HCT116 (cell line): ENCODE measurements at regions not wholly inside any gene's neighbourhood (a gene's known extent, or its start where the extent isn't known, plus 50 kb on each side); places are given as distances from the start of the nearest gene placed in this dataset.
A peak's percentile ranks its signal among the peaks of the same experiment; 100 is the strongest.

ENCODE experiments used
- ATAC-seq: fragments of 200-7000 bp; cut with Tn5 transposase; 2 replicates; pipeline ENCODE4 v1.9.1; 2020; ENCODE audit warnings: mild to moderate bottlenecking, moderate library complexity
- BruUV-seq: library from RNA; stranded (reverse); fragments of 400-500 nt; replicated peaks from 2 replicates; lab custom pipeline; 2021; lab: Mats Ljungman, UMichigan
- CTCF ChIA-PET: fragments of 300-600 bp; sonication (Branson Sonifier 250); formaldehyde crosslinking; loops from one replicate; lab custom pipeline; 2021; ENCODE audit warnings: antibody characterized with exemption; lab: Charles Lee
- POLR2A ChIA-PET: fragments of 300-600, 350-600 bp; sonication (Branson Sonifier 250); formaldehyde crosslinking; loops from one replicate; lab custom pipeline; 2021; ENCODE audit warnings: antibody characterized with exemption; lab: Charles Lee
- RAD21 ChIA-PET, 2 experiments: fragments of 300-600 bp; sonication (Branson Sonifier 250); formaldehyde crosslinking; loops; one replicate each; lab custom pipeline; 2023; ENCODE audit warnings: low total read pairs in 2 of 2; ENCODE audit not compliant: uncharacterized antibody in 2 of 2, unreplicated experiment in 2 of 2, low non-redundant PET in 1 of 2; lab: Charles Lee
- DNase-seq: peaks from one replicate; pipeline ENCODE4 v3.0.0-alpha.2; 2010; ENCODE audit warnings: low read depth, low spot score
- H2AFZ ChIP-seq: fragments of 200-600 bp; shearing (Covaris generic), sonication (generic); 2 replicates; pipeline ENCODE4 v1.6.1; 2017; ENCODE audit warnings: low read depth, mixed run types, mixed read lengths, antibody characterized with exemption, low read length; ENCODE audit not compliant: poor library complexity, severe bottlenecking
- H3K27ac ChIP-seq: 2 replicates; pipeline ENCODE4 v1.5.1; 2012; ENCODE audit warnings: low read depth, low read length
- H3K27me3 ChIP-seq: fragments of 200-600 bp; sonication (generic); 2 replicates; pipeline ENCODE4 v1.6.1; 2016; ENCODE audit warnings: mixed run types, low read length, mixed read lengths; ENCODE audit not compliant: insufficient read depth
- H3K36me3 ChIP-seq, 2 experiments: fragments of 200-500 bp in 1 of 2; fragments of 200-600 bp in 1 of 2; sonication (Bioruptor generic) in 1 of 2; sonication (generic) in 1 of 2; 2 replicates each; pipeline versions ENCODE4 v1.5.1 to v1.6.1; 2014 to 2016; ENCODE audit warnings: low read length in 2 of 2, inconsistent platforms in 1 of 2, mixed read lengths in 1 of 2, mixed run types in 1 of 2; ENCODE audit not compliant: insufficient read depth in 2 of 2, control insufficient read depth in 1 of 2
- H3K4me1 ChIP-seq, 2 experiments: fragments of 200-600 bp in 1 of 2; sonication (generic) in 1 of 2; 2 replicates each; pipeline versions ENCODE4 v1.5.1 to v1.6.1; 2012 to 2017; ENCODE audit warnings: low read length in 2 of 2, inconsistent platforms in 1 of 2, mild to moderate bottlenecking in 1 of 2, mixed read lengths in 1 of 2, mixed run types in 1 of 2, moderate library complexity in 1 of 2; ENCODE audit not compliant: insufficient read depth in 2 of 2, control insufficient read depth in 1 of 2
- H3K4me2 ChIP-seq: fragments of 200-600 bp; sonication (generic); 2 replicates; pipeline ENCODE4 v1.6.1; 2017; ENCODE audit warnings: mixed run types, low read length, mixed read lengths
- H3K4me3 ChIP-seq, 2 experiments: fragments of 200-600 bp in 1 of 2; sonication (generic) in 1 of 2; replicated peaks in 1 of 2; 2 replicates each; pipeline ENCODE4 v1.5.1; 2011 to 2016; ENCODE audit warnings: low read length in 2 of 2, control low read depth in 1 of 2, low read depth in 1 of 2, mild to moderate bottlenecking in 1 of 2, mixed read lengths in 1 of 2, mixed run types in 1 of 2
- H3K79me2 ChIP-seq: fragments of 200-600 bp; sonication (generic); 2 replicates; pipeline ENCODE4 v1.6.1; 2017; ENCODE audit warnings: mild to moderate bottlenecking, mixed run types, low read length, moderate library complexity, mixed read lengths; ENCODE audit not compliant: insufficient read depth
- H3K9ac ChIP-seq: fragments of 200-600 bp; sonication (generic); 2 replicates; pipeline ENCODE4 v1.6.1; 2016; ENCODE audit warnings: low read length, mixed read lengths
- H3K9me2 ChIP-seq: fragments of 200-600 bp; sonication (generic), shearing (Covaris generic); 2 replicates; pipeline ENCODE4 v1.6.1; 2017; ENCODE audit warnings: mixed run types, mild to moderate bottlenecking, moderate library complexity; ENCODE audit not compliant: insufficient read depth
- H3K9me3 ChIP-seq, 2 experiments: fragments of 200-500 bp in 1 of 2; fragments of 200-600 bp in 1 of 2; sonication (Bioruptor generic) in 1 of 2; sonication (generic) in 1 of 2; 2 replicates each; pipeline ENCODE4 v1.6.1; 2014 to 2017; ENCODE audit warnings: low read length in 2 of 2, mixed read lengths in 2 of 2, inconsistent platforms in 1 of 2, low read depth in 1 of 2, mild to moderate bottlenecking in 1 of 2, mixed run types in 1 of 2, moderate library complexity in 1 of 2; ENCODE audit not compliant: control insufficient read depth in 1 of 2, insufficient read depth in 1 of 2
- H4K20me1 ChIP-seq: fragments of 200-600 bp; sonication (generic), shearing (Covaris generic); 2 replicates; pipeline ENCODE4 v1.6.1; 2017; ENCODE audit warnings: mixed run types, mild to moderate bottlenecking, moderate library complexity; ENCODE audit not compliant: insufficient read depth
- CEBPB ChIP-seq: IDR thresholded peaks from 2 replicates; pipeline ENCODE4 v1.6.1; 2012; ENCODE audit warnings: low read depth
- CTCF ChIP-seq, 3 experiments: fragments of 200-600 bp in 1 of 3; sonication (generic) in 1 of 3; IDR thresholded peaks in 2 of 3; conservative IDR thresholded peaks in 1 of 3; 2 replicates each; pipeline ENCODE4 v1.5.1; 2012 to 2017; ENCODE audit warnings: low read depth in 2 of 3, low read length in 2 of 3, antibody characterized with exemption in 1 of 3, borderline replicate concordance in 1 of 3, control low read depth in 1 of 3, mild to moderate bottlenecking in 1 of 3, mixed read lengths in 1 of 3, mixed run types in 1 of 3, moderate library complexity in 1 of 3; ENCODE audit not compliant: insufficient read depth in 1 of 3
- EGR1 ChIP-seq: IDR thresholded peaks from 2 replicates; pipeline ENCODE4 v1.6.1; 2012; ENCODE audit warnings: low read depth
- ELF1 ChIP-seq: IDR thresholded peaks from 2 replicates; pipeline ENCODE4 v1.6.1; 2012; ENCODE audit warnings: low read depth, borderline replicate concordance
- EZH2 ChIP-seq: fragments of 200-600 bp; sonication (generic); IDR thresholded peaks from 2 replicates; pipeline ENCODE4 v1.6.1; 2017; ENCODE audit warnings: antibody characterized with exemption, mixed run types
- JUND ChIP-seq: IDR thresholded peaks from 2 replicates; pipeline ENCODE4 v1.6.1; 2012
- RAD21 ChIP-seq: IDR thresholded peaks from 2 replicates; pipeline ENCODE4 v1.6.1; 2012; ENCODE audit warnings: low read depth, mild to moderate bottlenecking
- SP1 ChIP-seq: IDR thresholded peaks from 2 replicates; pipeline ENCODE4 v1.6.1; 2012; ENCODE audit warnings: low read depth
- TCF7L2 ChIP-seq: IDR thresholded peaks from 2 replicates; pipeline ENCODE4 v1.7.0; 2011; ENCODE audit warnings: borderline replicate concordance, inconsistent platforms; ENCODE audit not compliant: insufficient read depth, insufficient read length; ENCODE audit errors: extremely low read depth
- ZNF274 ChIP-seq: fragments of 200-500 bp; sonication (Bioruptor generic); IDR thresholded peaks from 2 replicates; pipeline ENCODE4 v1.6.1; 2014; ENCODE audit warnings: mild to moderate bottlenecking, low read depth, low read length, inconsistent platforms
- intact Hi-C: fragments of 100-400 bp; cut with micrococcal nuclease; formaldehyde crosslinking; loops from 2 replicates; pipeline ENCODE4 v1.10.0; 2022
- TF ChIP-seq, protein P1 (sequence below): IDR thresholded peaks from 2 replicates; pipeline ENCODE4 v1.6.1; 2012

DNA sequence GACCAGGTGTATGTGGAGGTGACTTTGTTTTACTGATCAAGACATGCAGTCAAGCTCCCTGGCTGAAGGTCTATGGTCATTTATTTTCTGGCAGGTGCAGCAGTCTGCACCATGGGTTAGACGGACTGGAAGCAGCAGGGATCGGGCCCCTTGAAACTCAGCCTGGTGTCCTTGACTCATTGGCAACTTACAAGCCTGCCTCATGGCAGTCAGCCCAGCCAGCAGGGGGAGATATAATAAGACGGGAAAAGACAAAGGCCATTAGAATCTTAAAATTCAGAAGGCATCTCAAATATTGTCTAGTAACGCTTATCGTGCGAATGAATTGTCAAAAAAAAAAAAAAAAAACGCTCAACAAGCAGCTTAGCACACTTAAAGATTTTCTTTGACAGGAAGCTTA is 308.2 kb downstream of the EN1 start:
- TF ChIP-seq ZNF274 (no peak), CTCF (IDR thresholded peaks at IDR 0.05 in 2 of 3, conservative IDR thresholded peaks at IDR 0.05 in 1 of 3; ENCODE audit: borderline replicate concordance in 1 of 3, insufficient read depth in 1 of 3, low read depth in 2 of 3, low read length in 2 of 3) (peak; percentile 33 to 68 (median 66); a peak in 5 of 6 replicates), RAD21 (peak; percentile 37; the same call in 1 of the 2 replicates)
- H3K9me3 ChIP-seq = no peaks in the 10 kb centered on the region
- H3K27me3 ChIP-seq = no peaks in the 10 kb centered on the region
- ChIA-PET RAD21 (no interaction called here), CTCF (interaction anchor here (1.1 to 1.8 kb wide), 2 partner anchors 235 to 316 kb away, joined by 3 to 5 read pairs; no protein-coding TSS in a partner anchor), POLR2A (no interaction called here)
- no peak overlapping the region for H3K9ac ChIP-seq
- no peak overlapping the region for H3K4me2 ChIP-seq
- no TSS peak for BruUV-seq
- no peak overlapping the region for H3K27ac ChIP-seq
- no peaks in the 10 kb centered on the region for H4K20me1 ChIP-seq
- H3K4me1 ChIP-seq = no peaks in the 10 kb centered on the region
- H3K9me2 ChIP-seq = no peaks in the 10 kb centered on the region
- ATAC-seq (peak; percentile 62), DNase-seq (peak; percentile 16)
- no peak overlapping the region for H3K4me3 ChIP-seq
- no peaks in the 10 kb centered on the region for H3K36me3 ChIP-seq
- no peaks in the 10 kb centered on the region for H3K79me2 ChIP-seq
- intact Hi-C loops = loop anchor here (5.0 kb wide), 1 partner anchor 318 kb away; no protein-coding TSS in a partner anchor
- H2AFZ ChIP-seq = no peak overlapping the region

DNA sequence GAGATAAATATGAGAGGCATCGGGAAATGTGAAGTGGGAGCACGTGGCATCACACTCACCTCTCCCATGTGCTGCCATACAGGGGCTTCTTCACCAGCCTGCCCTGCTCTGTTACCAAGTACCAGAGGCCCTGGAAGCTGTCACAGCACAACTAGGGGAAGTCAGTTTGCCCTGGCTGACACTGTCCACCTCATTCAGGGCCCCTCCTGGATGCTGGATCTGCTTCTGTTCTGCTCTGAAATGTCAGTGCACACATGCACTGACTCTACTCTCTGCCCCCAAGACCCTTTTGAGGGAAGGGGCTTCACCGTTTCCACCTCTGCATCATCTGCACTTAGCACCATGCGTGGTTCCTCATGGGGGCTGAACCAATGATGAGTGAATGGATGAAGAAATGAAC is 311.1 kb downstream of the EN1 start:
- Histone ChIP-seq H3K9me3 (no peaks in the 10 kb centered on the region), H3K36me3 (no peaks in the 10 kb centered on the region), H3K79me2 (no peaks in the 10 kb centered on the region), H2AFZ (no peak overlapping the region), H3K9ac (no peak overlapping the region), H3K27ac (no peak overlapping the region), H3K9me2 (no peaks in the 10 kb centered on the region), H3K4me1 (peaks cover 0 to under 1% of the 10 kb centered on the region in 2 experiments; a peak in 1 of 4 replicates), H3K4me2 (no peak overlapping the region), H3K27me3 (no peaks in the 10 kb centered on the region), H3K4me3 (no peak overlapping the region), H4K20me1 (no peaks in the 10 kb centered on the region; the same call in 1 of the 2 replicates)
- ATAC-seq (no peak), DNase-seq (no peak)
- RAD21 ChIA-PET = no interaction called here
- intact Hi-C loops = loop anchor here (5.0 kb wide), 1 partner anchor 321 kb away; no protein-coding TSS in a partner anchor
- CTCF ChIA-PET = interaction anchor here (1.1 kb wide), 1 partner anchor 319 kb away, joined by 3 read pairs; no protein-coding TSS in a partner anchor
- no TSS peak for BruUV-seq
- POLR2A ChIA-PET = no interaction called here
- no peak for TF ChIP-seq JUND
- no peak for TF ChIP-seq TCF7L2
- no peak for TF ChIP-seq SP1
- TF ChIP-seq EZH2 = no peak
- TF ChIP-seq CEBPB = no peak
- TF ChIP-seq, protein P1, sequence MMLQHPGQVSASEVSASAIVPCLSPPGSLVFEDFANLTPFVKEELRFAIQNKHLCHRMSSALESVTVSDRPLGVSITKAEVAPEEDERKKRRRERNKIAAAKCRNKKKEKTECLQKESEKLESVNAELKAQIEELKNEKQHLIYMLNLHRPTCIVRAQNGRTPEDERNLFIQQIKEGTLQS = no peak
- no peak for TF ChIP-seq EGR1
- no peak for TF ChIP-seq CTCF (IDR thresholded peaks at IDR 0.05 in 2 of 3, conservative IDR thresholded peaks at IDR 0.05 in 1 of 3; ENCODE audit: borderline replicate concordance in 1 of 3, insufficient read depth in 1 of 3, low read depth in 2 of 3, low read length in 2 of 3)
- no peak for TF ChIP-seq ZNF274
- TF ChIP-seq ELF1 = no peak
